HEK293 (cell line): ENCODE measurements at regions not wholly inside any gene's neighbourhood (a gene's known extent, or its start where the extent isn't known, plus 50 kb on each side); places are given as distances from the start of the nearest gene placed in this dataset.

ENCODE experiments used
- KLF1 ChIP-seq: fragments of 450-650 bp; formaldehyde crosslinking; IDR thresholded peaks from 2 replicates; pipeline ENCODE4 v1.5.1; 2016; ENCODE audit warnings: missing biosample characterization, missing genetic modification characterization
- ZBTB17 ChIP-seq: fragments of 450-650 bp; formaldehyde crosslinking; IDR thresholded peaks from 2 replicates; pipeline ENCODE4 v1.5.1; 2016; ENCODE audit warnings: missing biosample characterization, missing genetic modification characterization
- ZNF366 ChIP-seq: fragments of 450-650 bp; formaldehyde crosslinking; conservative IDR thresholded peaks from 2 replicates; pipeline ENCODE4 v1.5.1; 2016; ENCODE audit warnings: missing biosample characterization, missing genetic modification characterization
- ZNF785 ChIP-seq: fragments of 450-650 bp; formaldehyde crosslinking; IDR thresholded peaks from 2 replicates; pipeline ENCODE4 v1.5.1; 2016; ENCODE audit warnings: missing biosample characterization, missing genetic modification characterization
- TF ChIP-seq, protein P1 (sequence below): fragments of 450-650 bp; formaldehyde crosslinking; IDR thresholded peaks from 2 replicates; pipeline ENCODE4 v1.5.1; 2016; ENCODE audit warnings: missing biosample characterization, missing genetic modification characterization
- TF ChIP-seq, protein P2 (sequence below): fragments of 450-650 bp; formaldehyde crosslinking; IDR thresholded peaks from 2 replicates; pipeline ENCODE4 v1.5.1; 2016; ENCODE audit warnings: missing biosample characterization, missing genetic modification characterization
- TF ChIP-seq, protein P3 (sequence below): fragments of 450-650 bp; formaldehyde crosslinking; IDR thresholded peaks from 2 replicates; pipeline ENCODE4 v1.5.1; 2017; ENCODE audit warnings: missing biosample characterization, mild to moderate bottlenecking, missing genetic modification characterization, moderate library complexity
- TF ChIP-seq, protein P4 (sequence below): fragments of 450-650 bp; formaldehyde crosslinking; IDR thresholded peaks from 2 replicates; pipeline ENCODE4 v1.5.1; 2016; ENCODE audit warnings: missing biosample characterization, missing genetic modification characterization

DNA sequence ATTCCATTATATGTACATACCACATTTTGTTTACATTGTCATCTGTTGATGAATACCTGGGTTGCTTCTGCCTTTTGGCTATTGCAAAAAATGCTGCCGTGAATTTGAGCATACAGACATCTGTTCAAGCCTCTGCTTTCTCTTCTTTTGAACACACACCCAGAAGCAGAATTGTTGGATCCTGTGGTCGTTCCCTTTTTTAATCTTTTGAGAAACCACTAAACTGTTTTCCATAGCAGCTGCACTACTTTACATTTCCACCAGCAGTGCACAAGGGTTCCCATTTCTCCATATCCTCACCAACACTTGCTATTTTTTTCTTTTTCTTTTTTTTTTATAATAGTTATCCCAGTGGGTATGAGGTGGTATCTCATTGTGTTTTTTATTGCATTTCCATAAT is 123.5 kb downstream of the TEX29 start:
- no peak for TF ChIP-seq ZNF366 (tag by site-specific recombination)
- TF ChIP-seq, protein P1, sequence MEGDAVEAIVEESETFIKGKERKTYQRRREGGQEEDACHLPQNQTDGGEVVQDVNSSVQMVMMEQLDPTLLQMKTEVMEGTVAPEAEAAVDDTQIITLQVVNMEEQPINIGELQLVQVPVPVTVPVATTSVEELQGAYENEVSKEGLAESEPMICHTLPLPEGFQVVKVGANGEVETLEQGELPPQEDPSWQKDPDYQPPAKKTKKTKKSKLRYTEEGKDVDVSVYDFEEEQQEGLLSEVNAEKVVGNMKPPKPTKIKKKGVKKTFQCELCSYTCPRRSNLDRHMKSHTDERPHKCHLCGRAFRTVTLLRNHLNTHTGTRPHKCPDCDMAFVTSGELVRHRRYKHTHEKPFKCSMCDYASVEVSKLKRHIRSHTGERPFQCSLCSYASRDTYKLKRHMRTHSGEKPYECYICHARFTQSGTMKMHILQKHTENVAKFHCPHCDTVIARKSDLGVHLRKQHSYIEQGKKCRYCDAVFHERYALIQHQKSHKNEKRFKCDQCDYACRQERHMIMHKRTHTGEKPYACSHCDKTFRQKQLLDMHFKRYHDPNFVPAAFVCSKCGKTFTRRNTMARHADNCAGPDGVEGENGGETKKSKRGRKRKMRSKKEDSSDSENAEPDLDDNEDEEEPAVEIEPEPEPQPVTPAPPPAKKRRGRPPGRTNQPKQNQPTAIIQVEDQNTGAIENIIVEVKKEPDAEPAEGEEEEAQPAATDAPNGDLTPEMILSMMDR (tag by site-specific recombination): no peak
- TF ChIP-seq, protein P2, sequence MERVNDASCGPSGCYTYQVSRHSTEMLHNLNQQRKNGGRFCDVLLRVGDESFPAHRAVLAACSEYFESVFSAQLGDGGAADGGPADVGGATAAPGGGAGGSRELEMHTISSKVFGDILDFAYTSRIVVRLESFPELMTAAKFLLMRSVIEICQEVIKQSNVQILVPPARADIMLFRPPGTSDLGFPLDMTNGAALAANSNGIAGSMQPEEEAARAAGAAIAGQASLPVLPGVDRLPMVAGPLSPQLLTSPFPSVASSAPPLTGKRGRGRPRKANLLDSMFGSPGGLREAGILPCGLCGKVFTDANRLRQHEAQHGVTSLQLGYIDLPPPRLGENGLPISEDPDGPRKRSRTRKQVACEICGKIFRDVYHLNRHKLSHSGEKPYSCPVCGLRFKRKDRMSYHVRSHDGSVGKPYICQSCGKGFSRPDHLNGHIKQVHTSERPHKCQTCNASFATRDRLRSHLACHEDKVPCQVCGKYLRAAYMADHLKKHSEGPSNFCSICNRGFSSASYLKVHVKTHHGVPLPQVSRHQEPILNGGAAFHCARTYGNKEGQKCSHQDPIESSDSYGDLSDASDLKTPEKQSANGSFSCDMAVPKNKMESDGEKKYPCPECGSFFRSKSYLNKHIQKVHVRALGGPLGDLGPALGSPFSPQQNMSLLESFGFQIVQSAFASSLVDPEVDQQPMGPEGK (tag by site-specific recombination): no peak
- TF ChIP-seq KLF1: no peak
- TF ChIP-seq, protein P3, sequence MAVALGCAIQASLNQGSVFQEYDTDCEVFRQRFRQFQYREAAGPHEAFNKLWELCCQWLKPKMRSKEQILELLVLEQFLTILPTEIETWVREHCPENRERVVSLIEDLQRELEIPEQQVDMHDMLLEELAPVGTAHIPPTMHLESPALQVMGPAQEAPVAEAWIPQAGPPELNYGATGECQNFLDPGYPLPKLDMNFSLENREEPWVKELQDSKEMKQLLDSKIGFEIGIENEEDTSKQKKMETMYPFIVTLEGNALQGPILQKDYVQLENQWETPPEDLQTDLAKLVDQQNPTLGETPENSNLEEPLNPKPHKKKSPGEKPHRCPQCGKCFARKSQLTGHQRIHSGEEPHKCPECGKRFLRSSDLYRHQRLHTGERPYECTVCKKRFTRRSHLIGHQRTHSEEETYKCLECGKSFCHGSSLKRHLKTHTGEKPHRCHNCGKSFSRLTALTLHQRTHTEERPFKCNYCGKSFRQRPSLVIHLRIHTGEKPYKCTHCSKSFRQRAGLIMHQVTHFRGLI (tag by site-specific recombination): no peak
- TF ChIP-seq ZBTB17 (tag by site-specific recombination): no peak
- TF ChIP-seq, protein P4, sequence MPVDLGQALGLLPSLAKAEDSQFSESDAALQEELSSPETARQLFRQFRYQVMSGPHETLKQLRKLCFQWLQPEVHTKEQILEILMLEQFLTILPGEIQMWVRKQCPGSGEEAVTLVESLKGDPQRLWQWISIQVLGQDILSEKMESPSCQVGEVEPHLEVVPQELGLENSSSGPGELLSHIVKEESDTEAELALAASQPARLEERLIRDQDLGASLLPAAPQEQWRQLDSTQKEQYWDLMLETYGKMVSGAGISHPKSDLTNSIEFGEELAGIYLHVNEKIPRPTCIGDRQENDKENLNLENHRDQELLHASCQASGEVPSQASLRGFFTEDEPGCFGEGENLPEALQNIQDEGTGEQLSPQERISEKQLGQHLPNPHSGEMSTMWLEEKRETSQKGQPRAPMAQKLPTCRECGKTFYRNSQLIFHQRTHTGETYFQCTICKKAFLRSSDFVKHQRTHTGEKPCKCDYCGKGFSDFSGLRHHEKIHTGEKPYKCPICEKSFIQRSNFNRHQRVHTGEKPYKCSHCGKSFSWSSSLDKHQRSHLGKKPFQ (tag by site-specific recombination): no peak
- TF ChIP-seq ZNF785 (tag by site-specific recombination): no peak
